ELF-1 (cell line): ENCODE measurements at regions not wholly inside any gene's neighbourhood (a gene's known extent, or its start where the extent isn't known, plus 50 kb on each side); places are given as distances from the start of the nearest gene placed in this dataset.

ENCODE experiments used
- DNase-seq: peaks from one replicate; pipeline ENCODE4 v3.0.0-alpha.2; 2016; ENCODE audit warnings: low read depth, low spot score

DNA sequence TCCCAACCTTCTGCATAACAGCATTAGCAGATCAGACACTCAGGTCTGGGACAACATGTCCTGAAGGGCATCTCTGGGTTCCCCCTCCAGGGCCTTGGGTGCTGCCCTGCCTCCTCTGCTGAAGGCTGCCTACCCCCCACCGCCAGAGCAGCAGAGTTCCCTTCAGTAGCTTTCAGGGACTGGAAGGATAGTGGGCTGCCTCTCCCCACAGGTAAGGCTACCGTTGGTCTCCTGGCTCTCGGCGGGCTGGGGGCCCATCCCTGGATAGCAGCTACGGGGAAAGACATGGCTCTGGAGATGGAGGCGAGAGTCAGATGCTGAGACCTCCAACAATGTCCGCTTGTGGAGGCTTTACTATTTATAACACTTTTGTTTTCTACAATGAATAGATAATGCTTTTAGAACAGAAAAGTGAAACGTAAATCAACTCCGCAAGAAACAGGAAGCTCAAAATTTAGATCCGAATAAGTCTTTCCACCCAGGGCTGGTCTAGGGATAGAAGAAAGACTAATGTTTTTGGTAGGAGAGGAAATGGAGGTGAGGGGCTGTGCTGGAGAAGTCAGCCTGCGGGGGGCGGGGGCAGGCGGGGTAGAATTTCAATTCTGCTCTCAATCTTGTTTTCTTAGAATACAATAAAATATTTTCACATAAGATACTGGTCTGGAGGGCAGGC lies 58.4 kb downstream of the ARL4C start:
- DNase-seq: no peak

DNA sequence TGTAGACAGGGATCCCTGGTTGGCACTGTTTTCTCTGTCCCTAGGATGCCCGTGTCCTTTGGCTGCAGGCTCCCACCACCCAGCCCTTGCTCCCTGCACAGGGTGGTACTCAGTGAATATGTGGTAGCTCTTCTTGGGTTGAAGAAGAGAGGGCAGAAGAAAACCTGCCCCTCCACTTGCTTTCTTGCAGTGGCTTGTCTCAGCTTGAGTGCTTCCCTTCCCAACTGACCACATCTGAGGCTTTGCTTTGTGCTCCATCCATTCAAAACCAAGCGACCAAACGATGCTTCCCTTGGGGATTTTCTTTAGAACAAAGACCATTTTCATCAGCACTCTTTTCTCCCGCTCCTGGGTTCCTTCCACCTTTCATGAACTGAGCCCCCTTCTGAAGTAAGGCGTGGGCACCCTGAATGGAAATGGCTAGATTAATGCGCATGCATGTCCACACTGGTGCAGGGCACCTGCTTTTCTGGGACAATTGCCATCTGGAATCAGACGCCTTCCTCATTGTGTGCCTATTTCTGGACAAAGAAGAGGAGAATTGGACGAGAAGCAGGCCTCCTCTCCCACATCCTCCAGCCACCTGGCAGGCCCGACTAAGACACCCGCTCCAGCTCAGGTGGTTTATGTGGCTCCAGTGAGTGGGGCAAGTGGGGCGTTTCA lies 59.1 kb downstream of the ARL4C start:
- DNase-seq: no peak

DNA sequence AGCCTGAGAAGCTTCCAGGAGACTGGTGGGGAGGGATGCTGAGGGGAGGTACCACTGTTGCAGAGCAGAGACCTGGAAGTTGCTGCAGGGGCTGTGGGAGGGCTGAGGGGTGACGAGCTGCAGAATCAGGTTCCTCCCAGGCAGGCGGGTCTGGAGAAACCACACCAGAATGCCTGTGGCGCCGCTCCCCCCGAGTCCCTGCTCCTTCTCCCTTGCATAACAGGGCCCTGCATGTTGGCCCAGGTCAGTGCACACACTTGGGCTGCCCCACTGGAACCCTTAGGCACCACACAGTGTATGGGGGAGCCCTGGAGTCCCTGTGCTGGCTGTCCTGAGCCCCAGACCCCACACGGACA lies 60.4 kb downstream of the ARL4C start:
- no peak for DNase-seq

DNA sequence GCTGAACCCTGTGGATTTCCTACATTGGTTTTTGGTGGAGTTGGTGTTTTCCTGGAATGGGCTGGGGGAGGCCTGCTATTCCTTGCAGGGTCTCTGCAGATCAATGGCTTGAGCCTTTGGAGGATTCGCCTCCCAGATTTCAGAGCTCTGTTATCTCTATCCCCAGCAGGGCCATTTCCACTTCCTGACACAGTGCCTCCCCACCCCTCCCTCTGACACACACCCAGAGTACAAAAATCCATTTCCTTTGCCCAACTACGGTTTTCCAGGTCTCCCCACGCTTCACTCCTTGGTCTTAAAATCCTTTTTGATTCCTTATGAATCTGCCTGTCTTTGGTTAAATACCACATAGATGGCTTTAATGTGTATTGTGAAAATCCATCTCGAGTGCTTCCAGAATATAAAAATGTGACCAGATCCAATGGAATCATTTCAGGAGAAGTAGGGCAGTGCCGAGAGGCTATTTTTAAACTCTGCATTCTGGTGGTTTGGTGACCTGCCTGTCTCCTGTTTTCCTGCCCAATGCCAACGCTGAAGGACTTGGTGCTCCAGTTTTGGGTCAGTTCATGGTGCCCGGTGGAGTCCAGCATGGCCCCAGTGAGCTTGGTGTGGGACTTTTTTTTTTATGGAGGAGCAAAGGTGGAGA lies 60.9 kb downstream of the ARL4C start:
- peak; percentile 39 for DNase-seq

DNA sequence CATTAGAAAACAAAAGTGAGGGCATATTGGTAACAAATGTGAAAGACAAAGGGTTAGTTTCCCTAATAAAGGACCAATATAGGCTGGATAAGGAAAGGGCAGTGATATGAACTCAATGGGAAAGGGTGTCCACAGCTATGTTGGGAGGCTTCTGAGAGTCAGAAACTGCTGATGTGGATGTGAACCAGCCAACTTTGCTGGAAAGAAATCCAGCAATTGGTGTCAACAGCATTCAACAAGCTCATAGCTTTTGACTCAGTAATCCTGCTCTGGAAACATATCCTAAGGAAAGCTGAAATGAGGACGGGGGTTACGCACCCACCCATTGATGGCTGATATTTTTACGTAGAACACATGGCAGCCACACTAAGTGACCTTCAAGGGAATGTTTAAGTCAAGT lies 63.7 kb downstream of the ARL4C start:
- DNase-seq: no peak

DNA sequence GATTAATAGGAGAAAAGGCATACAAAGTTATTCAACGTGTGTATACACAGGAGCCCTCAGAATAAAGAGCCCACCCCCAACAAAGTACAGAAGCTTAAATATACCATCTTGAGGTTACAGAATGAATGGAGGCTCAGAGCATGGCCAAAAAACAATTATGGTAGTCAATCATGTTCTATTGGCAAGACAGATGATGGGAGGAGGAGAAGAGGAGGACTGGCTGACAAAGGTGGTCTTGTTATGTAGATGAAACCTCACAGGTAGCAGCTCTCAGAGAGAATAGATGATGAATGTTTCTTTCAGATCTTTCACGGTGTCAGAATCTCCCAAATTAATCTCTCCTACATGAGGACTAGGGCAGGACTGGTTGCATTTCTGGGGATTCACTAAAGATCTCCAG lies 66.0 kb downstream of the ARL4C start:
- DNase-seq: no peak

DNA sequence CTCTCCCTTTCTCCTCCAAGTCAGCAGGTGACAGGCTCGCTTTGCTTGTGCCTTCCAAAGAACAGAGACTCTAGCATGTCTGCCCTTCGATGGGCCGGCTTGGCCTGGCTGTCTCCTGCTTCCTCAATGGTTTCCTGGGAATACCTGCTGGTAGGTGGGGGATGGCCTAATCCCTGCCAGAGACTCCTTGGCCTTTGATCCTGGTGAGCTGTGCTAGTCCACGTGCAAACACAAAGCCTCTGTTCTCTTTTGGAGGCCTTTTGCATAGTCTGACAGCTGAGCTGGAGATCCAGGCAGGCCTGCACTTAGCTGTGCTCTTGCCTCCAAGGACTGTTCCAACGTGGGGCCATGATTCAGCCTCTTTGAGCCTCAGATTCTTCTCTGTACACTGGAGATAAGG lies 67.6 kb downstream of the ARL4C start:
- peak; percentile 60 for DNase-seq

DNA sequence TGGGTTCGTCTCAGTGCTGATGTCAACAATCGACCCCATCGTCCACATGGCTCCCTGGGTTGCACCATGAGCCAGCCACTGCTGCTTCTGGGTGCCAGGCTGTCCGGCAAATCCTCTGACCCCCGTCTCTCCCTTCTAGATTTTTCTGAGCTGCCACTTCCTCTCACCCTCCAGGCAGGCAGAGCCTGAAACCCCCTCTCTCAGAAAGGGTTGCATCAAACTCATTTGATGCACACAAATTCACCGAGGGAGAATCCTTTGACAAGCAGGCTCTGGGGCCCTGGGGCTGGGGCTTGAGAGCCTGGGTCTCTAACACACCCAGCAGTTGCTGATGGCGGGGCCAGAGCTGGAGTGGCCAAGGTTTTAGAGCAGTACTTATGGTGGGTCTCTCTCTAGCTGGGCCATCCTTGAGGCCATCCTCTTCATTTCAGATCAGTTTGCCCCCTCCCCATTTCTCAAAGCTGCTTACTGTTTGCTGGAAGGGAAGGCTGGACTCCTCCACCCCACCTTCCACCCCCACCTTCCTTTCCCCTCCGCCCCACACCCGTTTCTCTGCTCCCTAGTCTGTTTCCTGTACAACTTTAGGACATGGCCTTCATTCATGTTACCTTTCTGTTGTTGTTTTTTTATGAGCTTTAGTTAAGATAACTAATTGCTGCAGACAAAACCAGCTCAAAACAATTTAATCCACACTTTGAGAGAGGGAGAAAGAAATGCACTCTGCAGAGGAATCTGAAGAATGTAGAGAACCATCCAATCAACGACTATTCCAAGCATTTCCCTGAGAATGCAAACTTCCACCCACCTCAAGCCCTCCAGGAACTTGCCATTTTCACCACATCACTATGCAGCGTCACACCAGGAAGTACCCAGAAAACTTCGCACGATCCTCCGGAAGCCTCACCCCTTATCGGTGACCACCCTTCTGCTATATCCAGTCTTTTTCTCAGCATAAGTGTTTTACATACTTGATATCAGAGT lies 69.5 kb downstream of the ARL4C start:
- DNase-seq: peak; percentile 93

DNA sequence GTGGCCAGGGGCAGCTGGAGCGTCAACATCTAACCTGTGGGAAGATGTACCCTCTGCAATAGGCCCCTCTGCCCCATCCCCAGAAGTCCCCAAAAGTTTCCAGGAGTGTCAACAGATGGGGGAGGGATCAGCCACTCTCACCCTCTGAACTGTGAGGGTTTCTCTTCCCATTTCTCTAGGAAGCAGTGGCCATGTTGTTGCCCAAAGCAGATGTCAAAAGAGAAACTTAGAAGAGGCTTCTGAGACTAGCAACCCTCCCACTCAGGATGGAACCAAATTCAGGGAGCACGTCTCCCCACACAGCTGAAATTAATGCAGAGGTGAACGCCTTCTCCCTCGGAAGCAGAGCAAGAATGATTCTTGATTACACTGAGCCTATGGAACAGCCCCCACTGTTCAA lies 70.3 kb downstream of the ARL4C start:
- peak; percentile 8 for DNase-seq

DNA sequence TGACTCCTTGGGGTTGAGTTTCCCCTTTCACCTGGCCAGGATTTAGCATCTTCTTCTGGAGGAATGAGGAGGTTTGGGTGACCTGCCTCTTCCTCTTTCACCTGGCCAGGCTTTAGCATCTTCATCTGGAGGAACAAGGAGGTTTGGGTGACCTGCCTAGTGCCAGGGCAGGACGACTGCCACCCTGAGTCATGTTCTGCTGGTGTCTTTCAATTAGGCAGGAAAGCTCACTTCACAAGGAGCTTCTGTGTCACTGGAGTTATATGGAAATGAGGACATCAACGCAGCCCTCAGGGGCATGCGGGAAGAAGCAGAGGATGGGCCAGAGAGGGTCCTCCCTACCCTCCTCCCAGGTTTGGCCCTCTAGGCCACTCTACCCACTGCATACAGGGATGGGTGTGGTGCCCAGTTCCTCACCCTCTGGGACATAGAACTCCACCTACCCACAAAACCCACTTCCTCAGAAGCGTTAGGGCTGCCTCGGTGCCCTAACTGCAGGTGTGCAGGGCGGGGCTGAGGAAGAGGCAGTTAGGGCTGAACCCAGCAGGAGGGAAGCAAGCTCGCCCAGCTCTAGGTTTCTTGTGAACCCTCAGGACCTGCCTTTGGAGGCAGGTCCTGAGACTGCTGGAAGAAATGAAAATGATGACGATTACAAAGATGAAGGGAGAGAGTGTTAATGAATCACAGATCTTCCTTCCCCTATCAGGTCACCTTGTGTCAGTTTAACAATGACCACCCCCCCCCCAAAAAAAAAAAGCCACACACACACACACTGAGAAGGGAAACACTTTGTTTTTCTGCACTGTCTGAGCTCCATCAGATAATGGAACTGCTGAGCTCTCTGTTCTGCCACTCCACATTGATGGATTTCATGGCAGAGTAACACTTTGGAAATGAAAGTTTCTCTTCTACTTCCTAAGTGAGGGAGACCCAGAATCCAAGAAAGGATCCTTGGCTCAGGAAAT lies 71.0 kb downstream of the ARL4C start:
- peak; percentile 11 for DNase-seq

DNA sequence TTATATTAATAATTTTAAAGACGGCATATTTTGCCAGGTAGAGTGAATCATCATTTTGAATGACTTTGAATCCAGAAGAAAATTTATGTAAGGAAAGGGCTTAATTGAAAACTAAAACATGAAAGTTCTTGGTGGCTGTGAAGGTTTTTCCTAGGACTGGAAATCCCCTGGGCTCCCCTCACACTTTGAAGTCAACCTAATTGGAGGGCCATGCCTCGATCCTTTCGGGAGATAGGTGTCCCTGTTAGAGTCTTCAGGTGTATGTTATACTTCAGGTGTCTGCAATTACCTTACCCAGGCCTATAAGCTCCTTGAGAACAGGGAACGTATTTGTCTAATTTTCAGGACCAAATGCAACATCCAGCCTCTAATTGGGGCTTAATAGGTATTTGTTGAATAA lies 73.0 kb downstream of the ARL4C start:
- no peak for DNase-seq

DNA sequence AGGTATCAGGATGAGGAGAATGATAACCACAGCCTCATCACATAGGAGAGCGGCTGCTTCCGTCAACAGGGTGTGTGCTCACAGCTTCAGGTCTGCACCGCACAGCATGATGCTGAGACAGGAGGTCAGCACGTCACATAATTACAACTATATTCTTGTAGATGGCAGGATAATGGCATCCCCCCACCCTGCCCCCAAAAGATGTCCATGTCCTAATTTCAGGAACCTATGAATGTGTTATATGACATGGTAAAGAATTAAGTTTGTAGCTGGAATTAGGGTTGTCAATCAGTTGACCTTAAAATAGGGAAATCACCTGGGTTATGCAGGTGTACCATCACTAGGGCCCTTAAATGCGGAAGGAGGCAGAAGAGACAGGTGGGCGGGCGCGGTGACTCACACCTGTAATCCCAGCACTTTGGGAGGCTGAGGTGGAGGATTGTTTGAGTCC lies 73.9 kb downstream of the ARL4C start:
- no peak for DNase-seq

DNA sequence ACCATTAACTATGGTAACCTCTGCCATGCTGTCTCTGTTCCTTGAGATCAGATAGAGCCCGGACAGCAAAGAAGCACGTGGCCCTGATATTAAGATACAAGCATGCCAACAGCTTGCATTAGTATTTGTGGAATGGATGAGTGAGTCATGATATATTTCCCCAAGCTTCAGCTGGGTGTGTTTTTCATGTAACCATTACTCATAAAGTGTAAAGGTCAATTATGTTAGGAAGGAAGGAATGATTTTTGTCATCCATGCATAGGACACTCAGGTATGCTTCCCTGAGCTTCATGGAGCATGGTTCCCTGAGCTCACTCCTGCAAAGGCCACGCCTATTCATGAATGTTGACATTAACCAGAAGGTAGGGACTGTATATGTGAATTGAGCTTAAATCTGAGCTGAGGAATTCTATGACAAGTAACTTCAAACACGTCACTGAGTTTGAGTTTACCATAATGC lies 74.6 kb downstream of the ARL4C start:
- no peak for DNase-seq

DNA sequence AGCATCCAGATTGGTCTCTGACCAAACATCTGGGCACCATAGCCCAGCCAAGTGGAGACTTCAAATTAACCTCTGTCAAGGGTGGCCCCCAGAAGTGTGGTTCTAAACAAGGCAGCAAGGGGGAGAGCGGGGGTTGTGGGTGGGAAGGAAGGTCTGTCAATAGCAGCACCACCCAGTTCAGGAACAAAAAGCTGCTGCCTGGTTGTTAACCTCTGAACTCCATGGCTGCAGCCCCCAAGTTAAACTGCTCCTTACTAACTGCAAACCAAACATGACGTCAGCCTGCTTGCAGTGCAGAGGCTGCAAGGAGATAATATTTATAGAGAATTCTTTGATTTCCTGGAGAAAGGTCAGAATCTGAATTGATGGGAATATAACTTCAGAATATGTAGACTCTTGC lies 76.5 kb downstream of the ARL4C start:
- DNase-seq: peak; percentile 42

DNA sequence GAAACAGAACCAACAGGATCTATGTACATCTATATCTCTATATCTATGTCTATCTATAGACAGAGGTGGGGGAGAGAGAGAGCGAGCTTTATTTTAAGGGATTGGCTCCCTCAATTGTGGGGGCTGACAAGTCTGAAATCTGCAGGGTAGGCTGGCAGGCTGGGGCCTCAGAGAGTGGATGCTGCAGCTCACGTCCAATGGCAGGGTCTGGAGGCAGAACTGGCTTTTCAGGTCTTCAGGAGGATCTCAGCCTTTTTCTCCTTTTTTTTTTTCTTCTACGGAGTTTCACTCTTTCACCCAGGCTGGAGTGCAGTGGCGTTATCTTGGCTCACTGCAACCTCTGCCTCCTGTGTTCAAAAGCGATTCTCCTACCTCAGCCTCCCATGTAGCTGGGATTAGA lies 77.2 kb downstream of the ARL4C start:
- DNase-seq: peak; percentile 42

DNA sequence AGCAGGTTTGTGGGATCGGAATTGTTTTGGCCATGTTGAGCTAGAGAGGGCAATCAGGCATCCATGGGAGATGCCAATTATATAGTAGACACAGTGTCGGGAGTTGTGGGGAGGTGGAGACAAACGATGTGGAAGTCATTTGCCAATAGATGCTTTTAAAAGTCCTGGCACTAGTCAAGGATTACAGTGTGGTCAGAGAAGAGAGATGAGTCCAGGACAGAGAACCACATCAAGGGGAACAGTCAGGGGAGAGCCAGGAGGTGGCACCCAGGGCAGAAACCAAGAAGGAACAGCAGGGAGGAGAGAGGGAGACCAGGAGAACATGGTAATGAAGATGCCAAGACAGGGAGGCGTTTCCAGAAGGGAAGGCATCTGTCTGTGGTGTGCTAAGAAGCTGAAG lies 81.2 kb downstream of the ARL4C start:
- DNase-seq: no peak

DNA sequence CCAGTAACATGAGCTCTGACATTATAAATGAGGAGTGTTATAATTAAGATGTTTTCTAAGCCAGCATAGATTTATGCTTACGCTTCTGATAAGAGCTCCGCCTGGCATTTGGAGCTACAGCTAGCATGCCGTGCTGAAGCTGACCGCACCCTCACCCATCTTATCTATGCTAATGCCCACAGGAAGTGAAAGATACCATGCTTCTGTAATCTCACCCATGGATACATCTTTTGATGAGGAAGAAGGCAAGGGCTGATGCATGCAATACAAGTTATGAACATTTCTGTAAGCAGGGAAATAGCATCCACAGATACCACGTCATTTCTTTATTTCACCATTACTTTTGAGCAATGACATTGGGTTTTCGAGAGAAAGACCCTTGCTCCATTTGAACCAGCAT lies 82.3 kb downstream of the ARL4C start:
- DNase-seq: no peak

DNA sequence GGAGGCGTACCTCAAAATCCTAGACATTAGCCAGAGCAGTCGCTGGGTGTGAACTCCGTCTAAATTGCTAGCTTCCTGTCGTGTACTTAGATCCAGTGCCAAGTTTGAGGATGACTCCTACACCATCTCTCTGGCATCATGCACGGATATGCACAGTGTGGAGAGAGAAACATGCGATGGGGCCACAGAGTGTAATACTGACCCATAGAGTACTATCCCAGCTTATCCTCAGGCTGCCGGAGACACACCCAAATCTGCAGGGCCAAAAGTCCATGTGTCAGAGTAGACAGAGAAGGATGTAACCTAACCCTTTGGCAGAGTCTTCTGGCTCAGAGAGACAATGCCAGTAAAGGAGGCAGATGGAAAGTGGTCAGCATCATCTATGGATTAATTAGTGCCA lies 84.2 kb downstream of the ARL4C start:
- no peak for DNase-seq

DNA sequence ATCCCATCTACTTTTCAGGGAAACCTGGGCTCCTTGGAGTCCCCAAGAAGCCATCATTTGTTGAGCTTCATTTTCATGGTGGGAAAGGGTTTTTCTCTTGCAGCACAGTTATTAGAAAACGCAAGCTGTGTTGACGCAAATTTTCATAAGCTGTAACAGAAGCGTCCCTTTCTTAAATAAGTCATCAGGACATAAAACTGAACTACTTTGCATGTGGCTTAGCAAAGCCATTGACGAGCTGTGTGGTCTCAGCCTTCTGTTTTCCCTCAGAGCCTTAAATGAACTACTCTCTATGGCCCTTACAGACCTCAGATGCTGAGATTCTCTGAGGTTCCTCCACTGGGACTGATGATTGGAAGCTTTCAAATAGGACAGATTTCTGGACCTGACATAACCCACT lies 85.1 kb downstream of the ARL4C start:
- no peak for DNase-seq

DNA sequence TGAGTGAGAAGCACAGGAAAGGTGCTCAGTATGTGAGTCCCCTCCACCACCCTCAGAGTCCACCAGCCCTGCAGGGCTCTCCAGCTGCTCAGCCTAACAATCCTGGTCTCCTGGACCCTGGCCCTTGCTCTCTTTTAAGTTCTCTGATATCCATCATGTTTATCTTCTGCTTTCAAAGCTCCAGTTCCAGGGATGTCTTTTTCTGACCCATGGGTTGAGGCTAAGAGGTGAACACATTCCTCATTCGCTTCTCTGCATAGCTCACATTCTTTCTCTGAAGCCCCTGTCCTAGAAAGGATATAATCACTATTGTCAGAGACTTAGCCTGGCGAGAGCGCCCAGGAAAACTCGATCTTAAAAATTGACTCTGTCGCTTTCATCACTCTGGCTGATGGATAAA lies 86.4 kb downstream of the ARL4C start:
- DNase-seq: peak; percentile 85

DNA sequence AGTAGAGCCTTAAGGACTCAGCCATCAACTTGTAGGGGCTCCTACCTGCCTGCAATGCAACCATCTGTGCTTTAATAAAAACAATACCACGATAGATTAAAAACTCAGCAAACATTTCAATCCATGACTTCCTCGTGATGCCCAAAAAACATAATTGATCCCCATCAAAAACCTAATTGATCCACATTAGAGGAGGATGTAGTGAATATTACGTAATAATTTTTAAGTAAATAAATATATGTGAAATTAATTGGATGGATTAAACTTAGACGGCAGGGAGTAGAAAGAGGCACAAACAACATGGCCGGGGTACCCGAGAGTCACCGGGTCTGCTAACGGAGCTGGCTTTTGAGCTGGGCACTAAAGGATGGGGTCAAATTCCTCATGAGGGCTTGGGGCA lies 87.3 kb downstream of the ARL4C start:
- no peak for DNase-seq
